HUES48 (cell line): ENCODE measurements at regions not wholly inside any gene's neighbourhood (a gene's known extent, or its start where the extent isn't known, plus 50 kb on each side); places are given as distances from the start of the nearest gene placed in this dataset.
"Not testable (repeated sequence)": the region's sequence is repeated elsewhere in the genome, so short reads cannot be mapped to it uniquely, and the experiment has no call there.

Experiments used
- H3K27ac ChIP-seq: one replicate; pipeline ENCODE4 v1.7.0; 2013; ENCODE audit warnings: low read depth, low read length, inconsistent platforms
- H3K27me3 ChIP-seq: 2 replicates; pipeline ENCODE4 v1.6.1; 2013; ENCODE audit warnings: mild to moderate bottlenecking, low read length; ENCODE audit not compliant: control insufficient read depth, insufficient read depth
- H3K36me3 ChIP-seq: 2 replicates; pipeline ENCODE4 v1.6.1; 2013; ENCODE audit warnings: low read length; ENCODE audit not compliant: control insufficient read depth, insufficient read depth
- H3K4me1 ChIP-seq: 2 replicates; pipeline ENCODE4 v1.6.1; 2013; ENCODE audit warnings: mild to moderate bottlenecking, low read length; ENCODE audit not compliant: control insufficient read depth, insufficient read depth
- H3K4me3 ChIP-seq: 2 replicates; pipeline ENCODE4 v1.5.1; 2013; ENCODE audit warnings: mild to moderate bottlenecking, low read depth, low read length
- H3K9ac ChIP-seq: 2 replicates; pipeline ENCODE4 v1.6.1; 2013; ENCODE audit warnings: mild to moderate bottlenecking, low read depth, low read length, moderate library complexity
- H3K9me3 ChIP-seq: 2 replicates; pipeline ENCODE4 v1.6.1; 2013; ENCODE audit warnings: low read length; ENCODE audit not compliant: control insufficient read depth, insufficient read depth

GRCh38 chr6:95693108-95693507 lies 115.8 kb downstream of the MANEA start:
- H3K9me3 ChIP-seq = no peaks in the 10 kb centered on the region
- H3K27ac ChIP-seq = no peak overlapping the region
- no peak overlapping the region for H3K9ac ChIP-seq

GRCh38 chr6:95698271-95698670 lies 120.9 kb downstream of the MANEA start:
- Histone ChIP-seq H3K36me3 (no peaks in the 10 kb centered on the region), H3K9me3 (no peaks in the 10 kb centered on the region), H3K27me3 (no peaks in the 10 kb centered on the region), H3K4me1 (peaks cover 7% of the 10 kb centered on the region; the same call in 1 of the 2 replicates), H3K9ac (no peak overlapping the region), H3K27ac (no peak overlapping the region), H3K4me3 (no peak overlapping the region)

More at GRCh38 chr6:95693108-95693507, 115.8 kb downstream of the MANEA start:
- H3K4me3 ChIP-seq = no peak overlapping the region
- H3K27me3 ChIP-seq = no peaks in the 10 kb centered on the region
- no peaks in the 10 kb centered on the region for H3K36me3 ChIP-seq
- H3K4me1 ChIP-seq = no peaks in the 10 kb centered on the region

GRCh38 chr6:95723638-95724037 lies 146.3 kb downstream of the MANEA start:
- Histone ChIP-seq H3K4me3 (no peak overlapping the region), H3K27me3 (no peaks in the 10 kb centered on the region), H3K36me3 (no peaks in the 10 kb centered on the region), H3K27ac (no peak overlapping the region), H3K9ac (no peak overlapping the region), H3K4me1 (0 out of 2 replicates have a peak, but pooled peaks cover 3% of the 10 kb centered on the region), H3K9me3 (no peaks in the 10 kb centered on the region)

- no peak overlapping the region for H3K9ac ChIP-seq
- no peaks in the 10 kb centered on the region for H3K36me3 ChIP-seq
- H3K27ac ChIP-seq = no peak overlapping the region
- no peaks in the 10 kb centered on the region for H3K9me3 ChIP-seq
- H3K27me3 ChIP-seq = no peaks in the 10 kb centered on the region
- no peak overlapping the region for H3K4me3 ChIP-seq
- 0 out of 2 replicates have a peak, but pooled peaks cover 3% of the 10 kb centered on the region for H3K4me1 ChIP-seq
These were observed 148.0 kb downstream of the MANEA start for GRCh38 chr6:95725344-95725743.

GRCh38 chr6:95740157-95740556 lies 162.8 kb downstream of the MANEA start:
- Histone ChIP-seq H3K27ac (no peak overlapping the region), H3K4me1 (peaks cover 11% of the 10 kb centered on the region; the same call in 1 of the 2 replicates), H3K4me3 (no peak overlapping the region), H3K9me3 (no peaks in the 10 kb centered on the region), H3K27me3 (no peaks in the 10 kb centered on the region), H3K36me3 (no peaks in the 10 kb centered on the region), H3K9ac (no peak overlapping the region)

- Histone ChIP-seq H3K4me3 (no peak overlapping the region), H3K9ac (no peak overlapping the region), H3K27ac (no peak overlapping the region), H3K27me3 (no peaks in the 10 kb centered on the region), H3K4me1 (peaks cover 11% of the 10 kb centered on the region; the same call in 1 of the 2 replicates), H3K36me3 (no peaks in the 10 kb centered on the region), H3K9me3 (no peaks in the 10 kb centered on the region)
These were observed 163.7 kb downstream of the MANEA start for GRCh38 chr6:95741045-95741444.

GRCh38 chr6:95742767-95743289 lies 165.5 kb downstream of the MANEA start:
- no peak overlapping the region for H3K27ac ChIP-seq
- H3K9me3 ChIP-seq = no peaks in the 10 kb centered on the region
- H3K27me3 ChIP-seq = no peaks in the 10 kb centered on the region
- no peak overlapping the region for H3K4me3 ChIP-seq
- no peak overlapping the region for H3K9ac ChIP-seq
- H3K4me1 ChIP-seq = peaks cover 11% of the 10 kb centered on the region; the same call in 1 of the 2 replicates
- no peaks in the 10 kb centered on the region for H3K36me3 ChIP-seq

GRCh38 chr6:95743591-95743990 lies 166.3 kb downstream of the MANEA start:
- Histone ChIP-seq H3K9ac (no peak overlapping the region), H3K4me3 (no peak overlapping the region), H3K9me3 (no peaks in the 10 kb centered on the region), H3K27me3 (no peaks in the 10 kb centered on the region), H3K27ac (no peak overlapping the region), H3K36me3 (no peaks in the 10 kb centered on the region), H3K4me1 (peaks cover 11% of the 10 kb centered on the region; the same call in 1 of the 2 replicates)

- not testable (repeated sequence) for H3K9ac ChIP-seq, H3K36me3 ChIP-seq, H3K27ac ChIP-seq, H3K27me3 ChIP-seq, H3K4me1 ChIP-seq, H3K9me3 ChIP-seq
- H3K4me3 ChIP-seq = peak overlapping the region; percentile 45; the same call in 1 of the 2 replicates
These were observed 181.1 kb downstream of the MANEA start for GRCh38 chr6:95758236-95759069.

- Histone ChIP-seq H3K36me3 (no peaks in the 10 kb centered on the region), H3K27ac (no peak overlapping the region), H3K27me3 (no peaks in the 10 kb centered on the region), H3K4me3 (no peak overlapping the region), H3K4me1 (no peaks in the 10 kb centered on the region), H3K9ac (no peak overlapping the region), H3K9me3 (no peaks in the 10 kb centered on the region)
These were observed 190.6 kb downstream of the MANEA start for GRCh38 chr6:95767897-95768463.

- Histone ChIP-seq H3K4me1 (no peaks in the 10 kb centered on the region), H3K36me3 (no peaks in the 10 kb centered on the region), H3K9me3 (no peaks in the 10 kb centered on the region), H3K27ac (no peak overlapping the region), H3K4me3 (no peak overlapping the region), H3K9ac (no peak overlapping the region), H3K27me3 (no peaks in the 10 kb centered on the region)
These were observed 191.2 kb downstream of the MANEA start for GRCh38 chr6:95768539-95768938.
